Prostate gland (tissue), 1 donor: ENCODE measurements at regions not wholly inside any gene's neighbourhood (a gene's known extent, or its start where the extent isn't known, plus 50 kb on each side); places are given as distances from the start of the nearest gene placed in this dataset.

Source experiments
- POLR2A ChIP-seq: fragments of 450-650 bp; IDR thresholded peaks from one replicate; pipeline ENCODE4 v1.6.1; 2016; ENCODE audit warnings: antibody characterized with exemption, mild to moderate bottlenecking
- POLR2AphosphoS5 ChIP-seq: sonication (generic); formaldehyde crosslinking; IDR thresholded peaks from one replicate; pipeline ENCODE4 v1.6.1; 2017; ENCODE audit warnings: antibody characterized with exemption

GRCh38 chr15:38652183-38652794, 87.7 kb upstream of the RASGRP1 start:
- TF ChIP-seq POLR2A (no peak), POLR2AphosphoS5 (no peak)
